Neural crest cell (in vitro differentiated cells): ENCODE measurements at regions not wholly inside any gene's neighbourhood (a gene's known extent, or its start where the extent isn't known, plus 50 kb on each side); places are given as distances from the start of the nearest gene placed in this dataset.
A peak's percentile ranks its signal among the peaks of the same experiment; 100 is the strongest.
"Not testable (repeated sequence)": the region's sequence is repeated elsewhere in the genome, so short reads cannot be mapped to it uniquely, and the experiment has no call there.

Experiments used
- DNase-seq: peaks from one replicate; pipeline ENCODE4 v3.0.0; 2021; ENCODE audit warnings: low read depth, mixed read lengths, low spot score
- H3K27ac Mint-ChIP-seq: one replicate; pipeline ENCODE4 v1.8.0; 2021; ENCODE audit warnings: mild to moderate bottlenecking, mixed read lengths; ENCODE audit not compliant: unreplicated experiment
- H3K27me3 Mint-ChIP-seq: 2 replicates; pipeline ENCODE4 v1.8.0; 2021; ENCODE audit warnings: low read depth, mild to moderate bottlenecking, mixed read lengths
- H3K36me3 Mint-ChIP-seq: 2 replicates; pipeline ENCODE4 v1.8.0; 2021; ENCODE audit warnings: low read depth, mild to moderate bottlenecking, mixed read lengths
- H3K4me1 Mint-ChIP-seq: 2 replicates; pipeline ENCODE4 v1.8.0; 2021; ENCODE audit warnings: mixed read lengths
- H3K4me3 Mint-ChIP-seq: one replicate; pipeline ENCODE4 v1.8.0; 2021; ENCODE audit warnings: mild to moderate bottlenecking, mixed read lengths
- H3K9me3 Mint-ChIP-seq: 2 replicates; pipeline ENCODE4 v1.8.0; 2021; ENCODE audit warnings: mixed read lengths
- CTCF ChIP-seq: fragments of 200-600 bp; sonication (generic); conservative IDR thresholded peaks from 2 replicates; pipeline ENCODE4 v1.5.0; 2021; ENCODE audit warnings: antibody characterized with exemption, mild to moderate bottlenecking

GRCh38 chr12:30304528-30304927 lies 391.1 kb downstream of the IPO8 start:
- Mint-ChIP-seq H3K9me3 (peaks cover 4% of the 10 kb centered on the region), H3K4me1 (no peaks in the 10 kb centered on the region), H3K4me3 (no peak overlapping the region), H3K27me3 (no peaks in the 10 kb centered on the region), H3K27ac (no peak overlapping the region), H3K36me3 (no peaks in the 10 kb centered on the region)
- TF ChIP-seq CTCF = no peak
- DNase-seq = no peak

GRCh38 chr12:30301291-30301690 lies 394.4 kb downstream of the IPO8 start:
- no peak overlapping the region for H3K27ac Mint-ChIP-seq
- no peaks in the 10 kb centered on the region for H3K4me1 Mint-ChIP-seq
- no peak for DNase-seq
- no peaks in the 10 kb centered on the region for H3K36me3 Mint-ChIP-seq
- no peak for TF ChIP-seq CTCF
- no peaks in the 10 kb centered on the region for H3K9me3 Mint-ChIP-seq
- H3K4me3 Mint-ChIP-seq = no peak overlapping the region
- peaks cover 2% of the 10 kb centered on the region for H3K27me3 Mint-ChIP-seq

- DNase-seq = no peak
- Mint-ChIP-seq H3K9me3 (no peaks in the 10 kb centered on the region), H3K4me3 (no peak overlapping the region), H3K27me3 (peaks cover 2% of the 10 kb centered on the region), H3K27ac (no peak overlapping the region), H3K4me1 (no peaks in the 10 kb centered on the region), H3K36me3 (no peaks in the 10 kb centered on the region)
- TF ChIP-seq CTCF = no peak
Measured at GRCh38 chr12:30296486-30296885, 399.2 kb downstream of the IPO8 start.

GRCh38 chr12:30286345-30286926 lies 409.2 kb downstream of the IPO8 start:
- H3K27ac Mint-ChIP-seq = no peak overlapping the region
- H3K4me1 Mint-ChIP-seq = no peaks in the 10 kb centered on the region
- H3K9me3 Mint-ChIP-seq = peaks cover under 1% of the 10 kb centered on the region
- peaks cover 10% of the 10 kb centered on the region for H3K27me3 Mint-ChIP-seq
- DNase-seq = no peak
- peak; percentile 86 for TF ChIP-seq CTCF
- H3K4me3 Mint-ChIP-seq = no peak overlapping the region
- H3K36me3 Mint-ChIP-seq = no peaks in the 10 kb centered on the region

- no peaks in the 10 kb centered on the region for H3K27me3 Mint-ChIP-seq
- peaks cover 13% of the 10 kb centered on the region for H3K9me3 Mint-ChIP-seq
- DNase-seq = no peak
- no peak overlapping the region for H3K4me3 Mint-ChIP-seq
- TF ChIP-seq CTCF = no peak
- H3K36me3 Mint-ChIP-seq = no peaks in the 10 kb centered on the region
- no peak overlapping the region for H3K27ac Mint-ChIP-seq
- H3K4me1 Mint-ChIP-seq = no peaks in the 10 kb centered on the region
Measured at GRCh38 chr12:30278401-30278800, 417.3 kb downstream of the IPO8 start.

GRCh38 chr12:30272515-30272914 lies 423.2 kb downstream of the IPO8 start:
- H3K27ac Mint-ChIP-seq, H3K27me3 Mint-ChIP-seq, DNase-seq, H3K36me3 Mint-ChIP-seq, H3K4me3 Mint-ChIP-seq, H3K4me1 Mint-ChIP-seq: not testable (repeated sequence)
- H3K9me3 Mint-ChIP-seq = peaks cover 12% of the 10 kb centered on the region
